Upper lobe of left lung (tissue), 4 donors: ENCODE measurements at regions not wholly inside any gene's neighbourhood (a gene's known extent, or its start where the extent isn't known, plus 50 kb on each side); places are given as distances from the start of the nearest gene placed in this dataset.

Experiments used
- EP300 ChIP-seq, 4 donors: sonication (generic); formaldehyde crosslinking; IDR thresholded peaks; one replicate each; pipeline ENCODE4 v1.5.1; 2017; ENCODE audit warnings: antibody characterized with exemption in 4 of 4, control low read depth in 2 of 4
- POLR2A ChIP-seq, 4 donors: fragments of 450-650 bp; IDR thresholded peaks; one replicate each; pipeline ENCODE4 v1.5.1; 2016 to 2017; ENCODE audit warnings: antibody characterized with exemption in 4 of 4, mild to moderate bottlenecking in 2 of 4
- POLR2AphosphoS5 ChIP-seq, 2 donors: sonication (generic); formaldehyde crosslinking; IDR thresholded peaks; one replicate each; pipeline ENCODE4 v1.5.1; 2017; ENCODE audit warnings: antibody characterized with exemption in 2 of 2
- TF ChIP-seq, protein P1 (sequence below), 6 experiments: fragments of 450-650 bp in 4 of 6; fragments of 200-600 bp in 2 of 6; sonication (generic) in 2 of 6; IDR thresholded peaks; one replicate each; pipeline ENCODE4 v1.5.1; 2016 to 2019; ENCODE audit warnings: antibody characterized with exemption in 6 of 6

DNA sequence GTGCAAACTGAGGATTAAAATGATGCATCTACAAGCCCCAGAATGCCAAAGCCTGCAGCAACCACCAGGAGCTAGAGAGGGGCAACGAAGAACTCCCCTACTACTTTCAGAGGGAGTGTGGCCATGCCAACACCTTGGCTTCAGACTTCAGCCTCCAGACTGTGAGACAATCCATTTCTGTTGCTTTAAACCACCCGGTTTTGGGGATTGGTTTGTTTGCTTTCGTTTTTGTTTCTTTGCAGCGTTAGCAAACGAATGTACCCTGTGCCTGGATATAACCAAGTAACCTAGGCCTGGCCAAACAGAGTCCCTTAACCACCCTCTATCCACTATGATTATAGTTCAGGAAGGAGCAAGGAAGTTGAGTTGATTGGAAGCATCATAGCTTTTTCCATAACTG is 171.2 kb upstream of the NCK2 start:
- TF ChIP-seq, protein P1, sequence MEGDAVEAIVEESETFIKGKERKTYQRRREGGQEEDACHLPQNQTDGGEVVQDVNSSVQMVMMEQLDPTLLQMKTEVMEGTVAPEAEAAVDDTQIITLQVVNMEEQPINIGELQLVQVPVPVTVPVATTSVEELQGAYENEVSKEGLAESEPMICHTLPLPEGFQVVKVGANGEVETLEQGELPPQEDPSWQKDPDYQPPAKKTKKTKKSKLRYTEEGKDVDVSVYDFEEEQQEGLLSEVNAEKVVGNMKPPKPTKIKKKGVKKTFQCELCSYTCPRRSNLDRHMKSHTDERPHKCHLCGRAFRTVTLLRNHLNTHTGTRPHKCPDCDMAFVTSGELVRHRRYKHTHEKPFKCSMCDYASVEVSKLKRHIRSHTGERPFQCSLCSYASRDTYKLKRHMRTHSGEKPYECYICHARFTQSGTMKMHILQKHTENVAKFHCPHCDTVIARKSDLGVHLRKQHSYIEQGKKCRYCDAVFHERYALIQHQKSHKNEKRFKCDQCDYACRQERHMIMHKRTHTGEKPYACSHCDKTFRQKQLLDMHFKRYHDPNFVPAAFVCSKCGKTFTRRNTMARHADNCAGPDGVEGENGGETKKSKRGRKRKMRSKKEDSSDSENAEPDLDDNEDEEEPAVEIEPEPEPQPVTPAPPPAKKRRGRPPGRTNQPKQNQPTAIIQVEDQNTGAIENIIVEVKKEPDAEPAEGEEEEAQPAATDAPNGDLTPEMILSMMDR (IDR thresholded peaks at IDR 0.05): no peak
- no peak for TF ChIP-seq POLR2A (IDR thresholded peaks at IDR 0.05)
- TF ChIP-seq EP300 (IDR thresholded peaks at IDR 0.05): no peak
- TF ChIP-seq POLR2AphosphoS5 (IDR thresholded peaks at IDR 0.05): no peak
